ENCODE measurements at regions not wholly inside any gene's neighbourhood (a gene's known extent, or its start where the extent isn't known, plus 50 kb on each side); places are given as distances from the start of the nearest gene placed in this dataset.

- Histone ChIP-seq H3K4me1 (ENCODE audit: control insufficient read depth, insufficient read depth, low read length) (no peaks in the 10 kb centered on the region), H3K27me3 (ENCODE audit: control insufficient read depth, insufficient read depth, low read length, poor library complexity, severe bottlenecking) (no peaks in the 10 kb centered on the region), H3K27ac (ENCODE audit: low read depth, low read length) (no peak overlapping the region), H3K4me3 (ENCODE audit: low read length) (no peak overlapping the region), H3K9ac (ENCODE audit: extremely low read depth, low read length, poor library complexity, severe bottlenecking) (no peak overlapping the region), H3K36me3 (ENCODE audit: control insufficient read depth, insufficient read depth, low read length) (no peaks in the 10 kb centered on the region), H3K9me3 (ENCODE audit: control insufficient read depth, low read length) (no peaks in the 10 kb centered on the region)
- no peak for DNase-seq
- Mint-ChIP-seq H3K36me3 (ENCODE audit: low read depth) (no peaks in the 10 kb centered on the region), H3K9me3 (no peaks in the 10 kb centered on the region), H3K27ac (no peak overlapping the region), H3K4me1 (no peaks in the 10 kb centered on the region), H3K4me3 (no peak overlapping the region), H3K27me3 (ENCODE audit: insufficient read depth) (no peaks in the 10 kb centered on the region)
- no peak for TF ChIP-seq CTCF (conservative IDR thresholded peaks at IDR 0.05)
- 97 to 100% methylated on average over 1 to 2 of the region's 3 CpGs for WGBS, 2 experiments (ENCODE audit: insufficient coverage in 1 of 2, insufficient read length in 1 of 2)
Measured at GRCh38 chr5:104635227-104635626, 1072.6 kb upstream of the NUDT12 start.

GRCh38 chr5:104628911-104629310 lies 1066.3 kb upstream of the NUDT12 start:
- Histone ChIP-seq H3K9me3 (ENCODE audit: control insufficient read depth, low read length) (no peaks in the 10 kb centered on the region), H3K9ac (ENCODE audit: extremely low read depth, low read length, poor library complexity, severe bottlenecking) (no peak overlapping the region), H3K27ac (ENCODE audit: low read depth, low read length) (no peak overlapping the region), H3K4me3 (ENCODE audit: low read length) (no peak overlapping the region), H3K4me1 (ENCODE audit: control insufficient read depth, insufficient read depth, low read length) (no peaks in the 10 kb centered on the region), H3K27me3 (ENCODE audit: control insufficient read depth, insufficient read depth, low read length, poor library complexity, severe bottlenecking) (no peaks in the 10 kb centered on the region), H3K36me3 (ENCODE audit: control insufficient read depth, insufficient read depth, low read length) (no peaks in the 10 kb centered on the region)
- Mint-ChIP-seq H3K4me1 (no peaks in the 10 kb centered on the region), H3K36me3 (ENCODE audit: low read depth) (no peaks in the 10 kb centered on the region), H3K4me3 (no peak overlapping the region), H3K9me3 (peaks cover 10% of the 10 kb centered on the region), H3K27me3 (ENCODE audit: insufficient read depth) (no peaks in the 10 kb centered on the region), H3K27ac (no peak overlapping the region)
- no peak for DNase-seq
- no peak for TF ChIP-seq CTCF (conservative IDR thresholded peaks at IDR 0.05)

GRCh38 chr5:104626122-104626521 lies 1063.5 kb upstream of the NUDT12 start:
- TF ChIP-seq CTCF (conservative IDR thresholded peaks at IDR 0.05) = no peak
- H3K27me3 Mint-ChIP-seq (ENCODE audit: insufficient read depth) = no peaks in the 10 kb centered on the region
- no peaks in the 10 kb centered on the region for H3K36me3 Mint-ChIP-seq (ENCODE audit: low read depth)
- H3K4me1 Mint-ChIP-seq = no peaks in the 10 kb centered on the region
- Histone ChIP-seq H3K27ac (ENCODE audit: low read depth, low read length) (no peak overlapping the region), H3K27me3 (ENCODE audit: control insufficient read depth, insufficient read depth, low read length, poor library complexity, severe bottlenecking) (no peaks in the 10 kb centered on the region), H3K9me3 (ENCODE audit: control insufficient read depth, low read length) (no peaks in the 10 kb centered on the region), H3K9ac (ENCODE audit: extremely low read depth, low read length, poor library complexity, severe bottlenecking) (no peak overlapping the region), H3K4me3 (ENCODE audit: low read length) (no peak overlapping the region), H3K36me3 (ENCODE audit: control insufficient read depth, insufficient read depth, low read length) (no peaks in the 10 kb centered on the region), H3K4me1 (ENCODE audit: control insufficient read depth, insufficient read depth, low read length) (no peaks in the 10 kb centered on the region)
- peaks cover 10% of the 10 kb centered on the region for H3K9me3 Mint-ChIP-seq
- no peak overlapping the region for H3K4me3 Mint-ChIP-seq
- no peak overlapping the region for H3K27ac Mint-ChIP-seq
- no peak for DNase-seq
- 90 to 100% methylated on average over 1 to 2 of the region's 2 CpGs for WGBS, 2 experiments (ENCODE audit: insufficient coverage in 1 of 2, insufficient read length in 1 of 2)

All from endodermal cell (in vitro differentiated cells).